Right atrium auricular region (tissue), 2 donors: ENCODE measurements at regions not wholly inside any gene's neighbourhood (a gene's known extent, or its start where the extent isn't known, plus 50 kb on each side); places are given as distances from the start of the nearest gene placed in this dataset.

Experiments
- DNase-seq: peaks from one replicate; pipeline ENCODE4 v3.0.0-alpha.2; 2019; ENCODE audit warnings: low spot score
- H3K27ac ChIP-seq, 2 donors: fragments of 200-600 bp; sonication (generic); 1 replicate in 1 of 2; 2 replicates in 1 of 2; pipeline ENCODE4 v1.5.1; 2016 to 2019
- H3K27me3 ChIP-seq, 2 donors: fragments of 200-600 bp; sonication (generic); one replicate each; pipeline versions ENCODE4 v1.5.1 to v1.6.0; 2017 to 2019
- H3K36me3 ChIP-seq: fragments of 200-600 bp; sonication (generic); one replicate; pipeline ENCODE4 v1.5.1; 2016
- H3K4me1 ChIP-seq, 2 donors: fragments of 200-600 bp; sonication (generic); one replicate each; pipeline versions ENCODE4 v1.5.1 to v1.6.0; 2017 to 2019
- H3K4me3 ChIP-seq, 2 donors: fragments of 200-600 bp; sonication (generic); 1 replicate in 1 of 2; 2 replicates in 1 of 2; pipeline ENCODE4 v1.5.1; 2017 to 2019; ENCODE audit warnings: mild to moderate bottlenecking in 1 of 2, moderate library complexity in 1 of 2
- H3K9me3 ChIP-seq, 2 donors: fragments of 200-600 bp; sonication (generic); one replicate each; pipeline ENCODE4 v1.5.1; 2019
- CTCF ChIP-seq, 2 donors: fragments of 200-600 bp; sonication (generic); IDR thresholded peaks; one replicate each; pipeline ENCODE4 v1.5.1; 2019; ENCODE audit warnings: antibody characterized with exemption in 2 of 2

GRCh38 chr1:164240081-164240480 is 318.9 kb upstream of the PBX1 start:
- Histone ChIP-seq H3K27me3 (no peaks in the 10 kb centered on the region), H3K4me3 (no peak overlapping the region), H3K27ac (no peak overlapping the region), H3K36me3 (no peaks in the 10 kb centered on the region), H3K4me1 (no peaks in the 10 kb centered on the region), H3K9me3 (no peaks in the 10 kb centered on the region)
- DNase-seq: no peak
- TF ChIP-seq CTCF (IDR thresholded peaks at IDR 0.05): peak in 1 of 2 donors; percentile 24

- Histone ChIP-seq H3K36me3 (no peaks in the 10 kb centered on the region), H3K9me3 (peaks cover 0 to 21% of the 10 kb centered on the region in 2 donors), H3K4me3 (no peak overlapping the region), H3K4me1 (no peaks in the 10 kb centered on the region), H3K27ac (no peak overlapping the region), H3K27me3 (no peaks in the 10 kb centered on the region)
- DNase-seq: no peak
- no peak for TF ChIP-seq CTCF (IDR thresholded peaks at IDR 0.05)
Observed at GRCh38 chr1:164250365-164250764, 308.6 kb upstream of the PBX1 start.

- no peak overlapping the region for H3K27ac ChIP-seq
- H3K27me3 ChIP-seq: no peaks in the 10 kb centered on the region
- H3K9me3 ChIP-seq: peaks cover 0 to 10% of the 10 kb centered on the region in 2 donors
- no peak overlapping the region for H3K4me3 ChIP-seq
- no peaks in the 10 kb centered on the region for H3K36me3 ChIP-seq
- no peak for DNase-seq
- H3K4me1 ChIP-seq: no peaks in the 10 kb centered on the region
- no peak for TF ChIP-seq CTCF (IDR thresholded peaks at IDR 0.05)
Observed at GRCh38 chr1:164256456-164256855, 302.5 kb upstream of the PBX1 start.

- no peaks in the 10 kb centered on the region for H3K9me3 ChIP-seq
- no peak for DNase-seq
- TF ChIP-seq CTCF (IDR thresholded peaks at IDR 0.05): no peak
- no peaks in the 10 kb centered on the region for H3K4me1 ChIP-seq
- no peak overlapping the region for H3K4me3 ChIP-seq
- H3K36me3 ChIP-seq: no peaks in the 10 kb centered on the region
- no peak overlapping the region for H3K27ac ChIP-seq
- no peaks in the 10 kb centered on the region for H3K27me3 ChIP-seq
Observed at GRCh38 chr1:164261691-164262240, 297.2 kb upstream of the PBX1 start.

- no peak for TF ChIP-seq CTCF (IDR thresholded peaks at IDR 0.05)
- Histone ChIP-seq H3K36me3 (no peaks in the 10 kb centered on the region), H3K4me1 (no peaks in the 10 kb centered on the region), H3K27me3 (no peaks in the 10 kb centered on the region), H3K27ac (no peak overlapping the region), H3K9me3 (no peaks in the 10 kb centered on the region), H3K4me3 (no peak overlapping the region)
- no peak for DNase-seq
Observed at GRCh38 chr1:164263540-164263939, 295.4 kb upstream of the PBX1 start.

GRCh38 chr1:164265232-164265631 is 293.8 kb upstream of the PBX1 start:
- no peak overlapping the region for H3K27ac ChIP-seq
- no peaks in the 10 kb centered on the region for H3K36me3 ChIP-seq
- H3K27me3 ChIP-seq: no peaks in the 10 kb centered on the region
- H3K4me1 ChIP-seq: no peaks in the 10 kb centered on the region
- no peak for DNase-seq
- H3K4me3 ChIP-seq: no peak overlapping the region
- H3K9me3 ChIP-seq: no peaks in the 10 kb centered on the region
- no peak for TF ChIP-seq CTCF (IDR thresholded peaks at IDR 0.05)
